ENCODE measurements at regions not wholly inside any gene's neighbourhood (a gene's known extent, or its start where the extent isn't known, plus 50 kb on each side); places are given as distances from the start of the nearest gene placed in this dataset.

DNA sequence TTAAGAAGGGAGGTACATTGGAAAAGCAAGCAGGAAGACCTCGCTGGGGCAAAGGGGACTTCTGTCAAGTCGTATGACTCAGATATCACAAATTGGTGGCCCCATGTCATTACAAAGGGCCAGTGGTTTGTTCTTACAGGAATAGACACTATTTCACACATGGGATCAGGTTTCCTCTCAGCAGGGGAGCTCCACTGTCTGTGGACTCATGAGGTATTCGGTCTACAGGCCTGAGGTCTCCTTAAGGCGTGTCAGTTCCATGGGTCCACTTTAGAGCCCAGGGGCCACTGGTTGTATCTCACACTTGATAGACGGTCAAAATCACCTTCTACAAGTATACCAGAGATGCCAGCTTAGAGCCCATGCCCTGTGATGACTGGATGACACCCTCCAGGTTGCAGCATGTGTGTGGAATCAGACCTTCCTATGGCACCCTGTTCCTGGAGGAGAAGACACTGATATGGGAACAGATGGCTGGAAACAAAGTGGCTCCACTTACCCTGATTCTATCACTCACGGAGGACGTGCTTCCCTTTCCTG, 288.1 kb upstream of the B3GAT1 start:
- no peak overlapping the region for H3K4me3 ChIP-seq (ENCODE audit: insufficient read depth, low read depth, low read length)
- H3K27me3 ChIP-seq (ENCODE audit: insufficient read depth, low read length): no peaks in the 10 kb centered on the region
- no peaks in the 10 kb centered on the region for H3K36me3 ChIP-seq (ENCODE audit: insufficient read depth, low read length)
- FAIRE-seq (no peak), DNase-seq (ENCODE audit: low read depth) (no peak)
- no peak overlapping the region for H3K9ac ChIP-seq (ENCODE audit: low read length)
- Mint-ChIP-seq H3K36me3 (ENCODE audit: low read depth, unreplicated experiment) (no peaks in the 10 kb centered on the region), H3K4me3 (ENCODE audit: unreplicated experiment) (no peak overlapping the region), H3K4me1 (ENCODE audit: low read depth, unreplicated experiment) (no peaks in the 10 kb centered on the region), H3K9me3 (ENCODE audit: unreplicated experiment) (peaks cover 3% of the 10 kb centered on the region), H3K27me3 (ENCODE audit: low read depth, unreplicated experiment) (peaks cover 34% of the 10 kb centered on the region), H3K27ac (ENCODE audit: unreplicated experiment) (no peak overlapping the region)
- peaks cover 4% of the 10 kb centered on the region for H3K9me3 ChIP-seq (ENCODE audit: insufficient read depth, low read depth, low read length)
- no peaks in the 10 kb centered on the region for H3K4me1 ChIP-seq (ENCODE audit: insufficient read depth, low read length)
- H3K79me2 ChIP-seq (ENCODE audit: insufficient read depth, low read length): no peaks in the 10 kb centered on the region
- H3K27ac ChIP-seq (ENCODE audit: low read depth, low read length): no peak overlapping the region
- H2AFZ ChIP-seq (ENCODE audit: low read depth, low read length): no peak overlapping the region
- TF ChIP-seq, protein P1, sequence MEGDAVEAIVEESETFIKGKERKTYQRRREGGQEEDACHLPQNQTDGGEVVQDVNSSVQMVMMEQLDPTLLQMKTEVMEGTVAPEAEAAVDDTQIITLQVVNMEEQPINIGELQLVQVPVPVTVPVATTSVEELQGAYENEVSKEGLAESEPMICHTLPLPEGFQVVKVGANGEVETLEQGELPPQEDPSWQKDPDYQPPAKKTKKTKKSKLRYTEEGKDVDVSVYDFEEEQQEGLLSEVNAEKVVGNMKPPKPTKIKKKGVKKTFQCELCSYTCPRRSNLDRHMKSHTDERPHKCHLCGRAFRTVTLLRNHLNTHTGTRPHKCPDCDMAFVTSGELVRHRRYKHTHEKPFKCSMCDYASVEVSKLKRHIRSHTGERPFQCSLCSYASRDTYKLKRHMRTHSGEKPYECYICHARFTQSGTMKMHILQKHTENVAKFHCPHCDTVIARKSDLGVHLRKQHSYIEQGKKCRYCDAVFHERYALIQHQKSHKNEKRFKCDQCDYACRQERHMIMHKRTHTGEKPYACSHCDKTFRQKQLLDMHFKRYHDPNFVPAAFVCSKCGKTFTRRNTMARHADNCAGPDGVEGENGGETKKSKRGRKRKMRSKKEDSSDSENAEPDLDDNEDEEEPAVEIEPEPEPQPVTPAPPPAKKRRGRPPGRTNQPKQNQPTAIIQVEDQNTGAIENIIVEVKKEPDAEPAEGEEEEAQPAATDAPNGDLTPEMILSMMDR (IDR thresholded peaks at IDR 0.05; ENCODE audit: insufficient read depth, low read depth, low read length): no peak
- TF ChIP-seq EZH2 (IDR thresholded peaks at IDR 0.05; ENCODE audit: insufficient read depth, low read length): no peak
- H3K4me2 ChIP-seq (ENCODE audit: low read length): no peak overlapping the region
- H4K20me1 ChIP-seq (ENCODE audit: insufficient read depth, low read length): no peaks in the 10 kb centered on the region

DNA sequence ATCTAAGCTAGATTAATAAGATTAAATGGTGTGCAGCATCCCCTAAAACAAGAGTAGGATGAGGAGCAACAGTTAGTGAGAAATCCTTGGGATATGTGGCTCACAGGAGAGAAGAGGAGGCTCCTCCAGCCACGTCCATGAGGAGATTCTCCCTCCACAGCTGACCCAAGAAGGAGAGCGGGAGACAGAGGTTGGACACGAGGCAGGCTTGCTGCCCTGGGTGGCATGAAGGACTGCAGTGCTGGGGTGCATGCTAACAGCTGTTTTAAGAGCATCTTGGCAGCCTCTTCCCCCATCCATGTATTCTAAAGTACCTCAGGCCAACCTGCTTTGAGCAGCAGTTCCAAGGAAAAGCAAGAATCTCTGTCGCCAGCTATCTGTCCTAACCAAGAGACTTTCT, 284.4 kb upstream of the B3GAT1 start:
- Histone ChIP-seq H2AFZ (ENCODE audit: low read depth, low read length) (no peak overlapping the region), H3K79me2 (ENCODE audit: insufficient read depth, low read length) (no peaks in the 10 kb centered on the region), H4K20me1 (ENCODE audit: insufficient read depth, low read length) (no peaks in the 10 kb centered on the region), H3K36me3 (ENCODE audit: insufficient read depth, low read length) (no peaks in the 10 kb centered on the region), H3K9me3 (ENCODE audit: insufficient read depth, low read depth, low read length) (peaks cover 5% of the 10 kb centered on the region), H3K4me3 (ENCODE audit: insufficient read depth, low read depth, low read length) (no peak overlapping the region), H3K4me2 (ENCODE audit: low read length) (no peak overlapping the region), H3K9ac (ENCODE audit: low read length) (no peak overlapping the region), H3K27ac (ENCODE audit: low read depth, low read length) (no peak overlapping the region), H3K4me1 (ENCODE audit: insufficient read depth, low read length) (no peaks in the 10 kb centered on the region), H3K27me3 (ENCODE audit: insufficient read depth, low read length) (no peaks in the 10 kb centered on the region)
- Mint-ChIP-seq H3K4me3 (ENCODE audit: unreplicated experiment) (no peak overlapping the region), H3K36me3 (ENCODE audit: low read depth, unreplicated experiment) (no peaks in the 10 kb centered on the region), H3K27ac (ENCODE audit: unreplicated experiment) (no peak overlapping the region), H3K27me3 (ENCODE audit: low read depth, unreplicated experiment) (peaks cover 15% of the 10 kb centered on the region), H3K9me3 (ENCODE audit: unreplicated experiment) (peaks cover 3% of the 10 kb centered on the region), H3K4me1 (ENCODE audit: low read depth, unreplicated experiment) (no peaks in the 10 kb centered on the region)
- no peak for DNase-seq (ENCODE audit: low read depth)
- FAIRE-seq: no peak
- TF ChIP-seq EZH2 (IDR thresholded peaks at IDR 0.05; ENCODE audit: insufficient read depth, low read length): no peak
- TF ChIP-seq, protein P1 (IDR thresholded peaks at IDR 0.05; ENCODE audit: insufficient read depth, low read depth, low read length): no peak

DNA sequence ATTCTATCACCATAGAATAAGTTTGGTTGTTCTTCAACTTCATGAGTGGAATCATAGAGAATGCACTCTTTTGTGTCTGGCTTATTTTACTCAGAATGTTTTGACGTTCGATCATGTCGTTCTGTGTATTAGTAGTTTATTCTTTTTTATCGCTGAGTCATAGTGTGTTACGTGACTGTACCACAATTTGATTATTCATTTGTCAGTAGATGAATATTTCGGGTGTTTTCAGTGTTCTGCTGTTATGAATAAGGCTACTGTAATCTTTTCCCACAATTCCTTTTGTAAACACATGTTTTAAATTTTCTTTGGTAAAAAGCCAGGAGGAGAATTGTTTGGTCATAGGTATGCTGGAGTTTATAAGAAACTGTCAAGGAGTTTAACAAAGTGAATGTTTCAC, 279.9 kb upstream of the B3GAT1 start:
- H3K4me2 ChIP-seq (ENCODE audit: low read length): no peak overlapping the region
- H3K27ac ChIP-seq (ENCODE audit: low read depth, low read length): no peak overlapping the region
- no peak overlapping the region for H3K9ac ChIP-seq (ENCODE audit: low read length)
- Mint-ChIP-seq H3K27me3 (ENCODE audit: low read depth, unreplicated experiment) (peaks cover 33% of the 10 kb centered on the region), H3K27ac (ENCODE audit: unreplicated experiment) (no peak overlapping the region), H3K36me3 (ENCODE audit: low read depth, unreplicated experiment) (no peaks in the 10 kb centered on the region), H3K9me3 (ENCODE audit: unreplicated experiment) (no peaks in the 10 kb centered on the region), H3K4me3 (ENCODE audit: unreplicated experiment) (no peak overlapping the region), H3K4me1 (ENCODE audit: low read depth, unreplicated experiment) (no peaks in the 10 kb centered on the region)
- no peaks in the 10 kb centered on the region for H3K4me1 ChIP-seq (ENCODE audit: insufficient read depth, low read length)
- H3K4me3 ChIP-seq (ENCODE audit: insufficient read depth, low read depth, low read length): no peak overlapping the region
- H3K27me3 ChIP-seq (ENCODE audit: insufficient read depth, low read length): no peaks in the 10 kb centered on the region
- no peaks in the 10 kb centered on the region for H3K79me2 ChIP-seq (ENCODE audit: insufficient read depth, low read length)
- H4K20me1 ChIP-seq (ENCODE audit: insufficient read depth, low read length): no peaks in the 10 kb centered on the region
- TF ChIP-seq, protein P1 (IDR thresholded peaks at IDR 0.05; ENCODE audit: insufficient read depth, low read depth, low read length): no peak
- no peak for TF ChIP-seq EZH2 (IDR thresholded peaks at IDR 0.05; ENCODE audit: insufficient read depth, low read length)
- DNase-seq (ENCODE audit: low read depth) (peak; percentile 60), FAIRE-seq (no peak)
- no peak overlapping the region for H2AFZ ChIP-seq (ENCODE audit: low read depth, low read length)
- no peaks in the 10 kb centered on the region for H3K36me3 ChIP-seq (ENCODE audit: insufficient read depth, low read length)
- peaks cover 3% of the 10 kb centered on the region for H3K9me3 ChIP-seq (ENCODE audit: insufficient read depth, low read depth, low read length)

All from astrocyte (in vitro differentiated cells and primary cell).